Prostate gland (tissue), 2 donors: ENCODE measurements at regions not wholly inside any gene's neighbourhood (a gene's known extent, or its start where the extent isn't known, plus 50 kb on each side); places are given as distances from the start of the nearest gene placed in this dataset.

ENCODE experiments used
- CTCF ChIP-seq, 4 experiments: fragments of 200-600 bp in 2 of 4; fragments of 450-650 bp in 2 of 4; sonication (generic) in 2 of 4; IDR thresholded peaks; 1 replicate in 3 of 4; 2 replicates in 1 of 4; pipeline ENCODE4 v1.5.1; 2016 to 2019; ENCODE audit warnings: antibody characterized with exemption in 4 of 4, mild to moderate bottlenecking in 2 of 4, moderate library complexity in 2 of 4
- POLR2A ChIP-seq: fragments of 450-650 bp; IDR thresholded peaks from one replicate; pipeline ENCODE4 v1.6.1; 2016; ENCODE audit warnings: antibody characterized with exemption, mild to moderate bottlenecking
- POLR2AphosphoS5 ChIP-seq: sonication (generic); formaldehyde crosslinking; IDR thresholded peaks from one replicate; pipeline ENCODE4 v1.6.1; 2017; ENCODE audit warnings: antibody characterized with exemption

DNA sequence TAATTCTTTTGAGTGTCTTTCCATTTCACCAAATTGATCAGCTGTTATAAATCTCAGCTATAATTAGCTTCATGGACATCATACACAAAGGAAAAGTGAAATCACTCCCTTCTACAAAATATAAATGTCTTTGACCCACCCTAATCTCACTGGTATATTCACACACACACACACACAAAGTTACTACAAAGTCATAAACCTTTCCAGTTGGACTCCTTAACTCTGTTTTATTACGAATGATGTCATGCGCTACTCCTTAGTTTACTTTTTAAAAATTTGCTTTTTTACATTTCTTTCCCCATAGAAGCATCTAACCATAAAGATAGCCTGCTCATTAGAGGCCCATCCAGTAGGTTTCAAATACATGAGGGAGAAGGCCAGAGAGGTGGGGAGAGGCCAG lies 103.0 kb downstream of the SLC30A10 start:
- no peak for TF ChIP-seq CTCF (IDR thresholded peaks at IDR 0.05)
- no peak for TF ChIP-seq POLR2AphosphoS5
- TF ChIP-seq POLR2A = no peak
